ENCODE measurements at regions not wholly inside any gene's neighbourhood (a gene's known extent, or its start where the extent isn't known, plus 50 kb on each side); places are given as distances from the start of the nearest gene placed in this dataset.

- no peaks in the 10 kb centered on the region for H3K79me2 ChIP-seq (ENCODE audit: insufficient read depth, low read length)
- no peak overlapping the region for H3K9ac ChIP-seq (ENCODE audit: low read length)
- no peak for TF ChIP-seq CTCF (IDR thresholded peaks at IDR 0.05; ENCODE audit: low read length)
- no peak for TF ChIP-seq EZH2 (IDR thresholded peaks at IDR 0.05; ENCODE audit: borderline replicate concordance, low read length)
- H3K4me2 ChIP-seq (ENCODE audit: low read length), result no peak overlapping the region
- no peaks in the 10 kb centered on the region for H3K4me1 ChIP-seq (ENCODE audit: insufficient read depth, low read length, severe bottlenecking)
- H3K27me3 ChIP-seq (ENCODE audit: insufficient read depth, low read length), result no peaks in the 10 kb centered on the region
- H3K36me3 ChIP-seq (ENCODE audit: insufficient read depth, low read length), result no peaks in the 10 kb centered on the region
- H3K9me2 ChIP-seq (ENCODE audit: low read depth, low read length), result no peaks in the 10 kb centered on the region
- no peaks in the 10 kb centered on the region for H3F3A ChIP-seq (ENCODE audit: insufficient read depth, low read length)
- H3K9me3 ChIP-seq (ENCODE audit: low read length), result no peaks in the 10 kb centered on the region
- H4K20me1 ChIP-seq (ENCODE audit: insufficient read depth, low read length), result no peaks in the 10 kb centered on the region
- no peak overlapping the region for H2AFZ ChIP-seq (ENCODE audit: low read length)
- no peak overlapping the region for H3K27ac ChIP-seq (ENCODE audit: low read depth, low read length, poor library complexity, severe bottlenecking)
- no peak overlapping the region for H3K4me3 ChIP-seq (ENCODE audit: low read depth, low read length, poor library complexity, severe bottlenecking)
Observed at GRCh38 chrX:69278031-69278687, 112.9 kb upstream of the PJA1 start.

GRCh38 chrX:69277369-69277990 lies 112.2 kb upstream of the PJA1 start:
- Histone ChIP-seq H4K20me1 (ENCODE audit: insufficient read depth, low read length) (no peaks in the 10 kb centered on the region), H3F3A (ENCODE audit: insufficient read depth, low read length) (no peaks in the 10 kb centered on the region), H3K27ac (ENCODE audit: low read depth, low read length, poor library complexity, severe bottlenecking) (no peak overlapping the region), H3K9me3 (ENCODE audit: low read length) (no peaks in the 10 kb centered on the region), H3K4me3 (ENCODE audit: low read depth, low read length, poor library complexity, severe bottlenecking) (no peak overlapping the region), H3K27me3 (ENCODE audit: insufficient read depth, low read length) (no peaks in the 10 kb centered on the region), H3K9ac (ENCODE audit: low read length) (no peak overlapping the region), H3K9me2 (ENCODE audit: low read depth, low read length) (no peaks in the 10 kb centered on the region), H3K4me1 (ENCODE audit: insufficient read depth, low read length, severe bottlenecking) (no peaks in the 10 kb centered on the region), H3K36me3 (ENCODE audit: insufficient read depth, low read length) (no peaks in the 10 kb centered on the region), H2AFZ (ENCODE audit: low read length) (no peak overlapping the region), H3K79me2 (ENCODE audit: insufficient read depth, low read length) (no peaks in the 10 kb centered on the region), H3K4me2 (ENCODE audit: low read length) (no peak overlapping the region)
- no peak for TF ChIP-seq CTCF (IDR thresholded peaks at IDR 0.05; ENCODE audit: low read length)
- no peak for TF ChIP-seq EZH2 (IDR thresholded peaks at IDR 0.05; ENCODE audit: borderline replicate concordance, low read length)

GRCh38 chrX:69268611-69269010 lies 103.4 kb upstream of the PJA1 start:
- Histone ChIP-seq H3K9me2 (ENCODE audit: low read depth, low read length) (no peaks in the 10 kb centered on the region), H3K79me2 (ENCODE audit: insufficient read depth, low read length) (no peaks in the 10 kb centered on the region), H3K36me3 (ENCODE audit: insufficient read depth, low read length) (no peaks in the 10 kb centered on the region), H3F3A (ENCODE audit: insufficient read depth, low read length) (no peaks in the 10 kb centered on the region), H4K20me1 (ENCODE audit: insufficient read depth, low read length) (no peaks in the 10 kb centered on the region), H3K27me3 (ENCODE audit: insufficient read depth, low read length) (no peaks in the 10 kb centered on the region), H2AFZ (ENCODE audit: low read length) (no peak overlapping the region), H3K4me1 (ENCODE audit: insufficient read depth, low read length, severe bottlenecking) (no peaks in the 10 kb centered on the region), H3K4me2 (ENCODE audit: low read length) (no peak overlapping the region), H3K9me3 (ENCODE audit: low read length) (no peaks in the 10 kb centered on the region), H3K27ac (ENCODE audit: low read depth, low read length, poor library complexity, severe bottlenecking) (no peak overlapping the region), H3K4me3 (ENCODE audit: low read depth, low read length, poor library complexity, severe bottlenecking) (no peak overlapping the region), H3K9ac (ENCODE audit: low read length) (no peak overlapping the region)
- TF ChIP-seq CTCF (IDR thresholded peaks at IDR 0.05; ENCODE audit: low read length), result no peak
- no peak for TF ChIP-seq EZH2 (IDR thresholded peaks at IDR 0.05; ENCODE audit: borderline replicate concordance, low read length)
